Fibroblast of mammary gland (primary cell): ENCODE measurements at regions not wholly inside any gene's neighbourhood (a gene's known extent, or its start where the extent isn't known, plus 50 kb on each side); places are given as distances from the start of the nearest gene placed in this dataset.
A peak's percentile ranks its signal among the peaks of the same experiment; 100 is the strongest.

Experiments
- DNase-seq: peaks from one replicate; pipeline ENCODE4 v3.0.0-alpha.2; 2010; ENCODE audit warnings: low read depth
- H3K4me3 ChIP-seq: 2 replicates; pipeline ENCODE4 v1.5.1; 2011; ENCODE audit warnings: low read depth, mild to moderate bottlenecking, low read length, moderate library complexity; ENCODE audit not compliant: control insufficient read depth
- TF ChIP-seq, protein P1 (sequence below): conservative IDR thresholded peaks from 2 replicates; pipeline ENCODE4 v1.5.1; 2011; ENCODE audit warnings: low read depth, low read length, inconsistent platforms; ENCODE audit not compliant: control insufficient read depth, insufficient read depth

DNA sequence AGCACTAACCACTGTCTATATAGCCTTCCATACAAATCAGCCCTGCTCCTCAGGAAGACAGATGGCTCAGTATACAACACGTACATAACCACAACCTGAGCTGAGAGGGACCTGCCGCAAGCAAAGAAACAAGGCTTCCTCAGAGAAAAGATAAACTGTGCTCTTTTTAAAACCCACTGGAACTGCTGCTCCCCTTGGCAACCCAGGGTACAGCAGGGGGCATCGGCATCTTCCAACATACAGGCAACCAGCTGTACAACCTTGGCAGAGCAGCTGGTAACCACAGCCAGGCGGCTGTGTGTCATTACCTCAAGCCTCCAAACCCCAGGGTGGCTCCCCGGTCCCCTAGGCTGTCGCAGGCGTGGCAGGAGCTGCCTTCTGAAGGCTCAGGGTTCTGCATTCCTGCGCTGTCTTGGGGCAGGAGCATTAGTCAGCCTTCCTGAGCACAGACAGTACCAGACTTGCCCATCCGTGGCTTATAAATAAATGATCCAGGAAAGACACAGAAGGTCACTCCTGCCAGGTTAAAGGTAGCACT is 249.5 kb downstream of the ADGRG6 start:
- H3K4me3 ChIP-seq, result no peak overlapping the region
- TF ChIP-seq, protein P1, sequence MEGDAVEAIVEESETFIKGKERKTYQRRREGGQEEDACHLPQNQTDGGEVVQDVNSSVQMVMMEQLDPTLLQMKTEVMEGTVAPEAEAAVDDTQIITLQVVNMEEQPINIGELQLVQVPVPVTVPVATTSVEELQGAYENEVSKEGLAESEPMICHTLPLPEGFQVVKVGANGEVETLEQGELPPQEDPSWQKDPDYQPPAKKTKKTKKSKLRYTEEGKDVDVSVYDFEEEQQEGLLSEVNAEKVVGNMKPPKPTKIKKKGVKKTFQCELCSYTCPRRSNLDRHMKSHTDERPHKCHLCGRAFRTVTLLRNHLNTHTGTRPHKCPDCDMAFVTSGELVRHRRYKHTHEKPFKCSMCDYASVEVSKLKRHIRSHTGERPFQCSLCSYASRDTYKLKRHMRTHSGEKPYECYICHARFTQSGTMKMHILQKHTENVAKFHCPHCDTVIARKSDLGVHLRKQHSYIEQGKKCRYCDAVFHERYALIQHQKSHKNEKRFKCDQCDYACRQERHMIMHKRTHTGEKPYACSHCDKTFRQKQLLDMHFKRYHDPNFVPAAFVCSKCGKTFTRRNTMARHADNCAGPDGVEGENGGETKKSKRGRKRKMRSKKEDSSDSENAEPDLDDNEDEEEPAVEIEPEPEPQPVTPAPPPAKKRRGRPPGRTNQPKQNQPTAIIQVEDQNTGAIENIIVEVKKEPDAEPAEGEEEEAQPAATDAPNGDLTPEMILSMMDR, result no peak
- DNase-seq, result peak; percentile 7

DNA sequence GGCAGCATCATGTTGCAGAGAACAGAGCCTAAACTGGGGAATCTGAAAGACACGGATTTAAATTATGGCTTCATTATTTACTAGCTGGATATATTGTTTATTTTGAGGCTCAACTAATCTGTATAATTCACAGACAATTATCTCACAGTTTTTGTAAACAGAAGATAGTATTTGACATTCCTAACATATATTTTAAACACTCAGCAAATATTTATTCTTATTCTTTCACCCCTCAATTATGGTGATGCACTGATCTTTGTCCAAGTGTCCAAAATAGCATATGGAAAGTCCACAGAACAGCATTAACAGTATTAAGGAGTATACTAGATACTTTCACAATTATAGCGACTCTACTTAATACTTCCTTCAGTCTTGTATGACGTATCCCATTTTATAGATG is 257.0 kb downstream of the ADGRG6 start:
- TF ChIP-seq, protein P1, result no peak
- DNase-seq, result no peak
- no peak overlapping the region for H3K4me3 ChIP-seq

DNA sequence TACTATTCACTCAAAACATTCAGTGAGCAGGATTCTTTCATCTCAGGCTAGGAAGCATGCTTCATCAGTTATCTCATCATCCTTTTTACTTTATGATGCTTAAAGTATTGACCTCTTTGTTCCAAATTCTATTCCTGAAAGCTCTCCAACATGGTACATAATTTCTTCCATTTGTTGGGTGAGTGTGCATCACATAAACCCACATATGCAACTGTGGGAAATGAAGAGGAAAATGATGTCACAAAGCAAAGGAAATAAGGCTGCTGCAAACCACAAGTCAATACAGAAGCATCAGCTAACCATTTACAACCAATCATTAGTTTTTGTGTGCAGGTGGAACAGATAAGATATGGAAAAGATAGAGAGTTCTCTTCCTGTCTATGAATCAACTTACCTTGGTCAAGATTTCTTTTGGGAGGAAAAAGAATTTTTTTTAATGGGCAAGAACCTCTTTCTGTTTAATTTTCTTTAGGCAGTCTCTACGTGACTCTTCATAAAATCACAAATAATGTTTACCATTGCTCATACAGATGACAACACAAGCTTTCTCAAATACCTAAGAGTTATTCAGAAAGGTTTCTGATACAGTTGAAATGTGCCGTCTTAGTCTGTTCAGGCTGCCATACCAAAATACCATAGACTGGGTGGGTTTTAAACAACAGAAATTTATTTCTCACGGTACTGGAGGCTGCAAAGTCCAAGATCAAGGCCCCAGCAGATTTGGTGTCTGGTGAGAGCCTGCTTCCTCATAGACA is 259.9 kb downstream of the ADGRG6 start:
- TF ChIP-seq, protein P1, result no peak
- H3K4me3 ChIP-seq, result no peak overlapping the region
- no peak for DNase-seq

DNA sequence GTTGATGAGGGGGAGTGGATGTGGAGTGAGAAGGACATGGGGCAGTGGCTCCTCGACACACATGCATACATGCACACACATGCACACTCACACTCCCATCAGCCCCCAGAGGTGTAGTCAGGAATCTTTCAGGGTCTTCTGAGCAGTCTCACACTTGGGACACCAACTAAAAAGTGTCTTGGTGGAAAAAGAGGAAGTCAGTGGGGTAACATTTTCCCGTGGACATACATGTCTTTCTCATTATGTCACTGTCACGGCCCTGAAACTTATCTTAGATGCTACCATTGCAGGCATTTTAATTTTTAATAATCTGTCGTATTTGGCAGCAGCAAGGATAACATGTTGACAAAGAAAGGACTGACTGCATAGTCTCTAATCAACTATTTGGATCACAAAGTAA is 261.1 kb downstream of the ADGRG6 start:
- DNase-seq, result no peak
- H3K4me3 ChIP-seq, result no peak overlapping the region
- TF ChIP-seq, protein P1, result no peak

DNA sequence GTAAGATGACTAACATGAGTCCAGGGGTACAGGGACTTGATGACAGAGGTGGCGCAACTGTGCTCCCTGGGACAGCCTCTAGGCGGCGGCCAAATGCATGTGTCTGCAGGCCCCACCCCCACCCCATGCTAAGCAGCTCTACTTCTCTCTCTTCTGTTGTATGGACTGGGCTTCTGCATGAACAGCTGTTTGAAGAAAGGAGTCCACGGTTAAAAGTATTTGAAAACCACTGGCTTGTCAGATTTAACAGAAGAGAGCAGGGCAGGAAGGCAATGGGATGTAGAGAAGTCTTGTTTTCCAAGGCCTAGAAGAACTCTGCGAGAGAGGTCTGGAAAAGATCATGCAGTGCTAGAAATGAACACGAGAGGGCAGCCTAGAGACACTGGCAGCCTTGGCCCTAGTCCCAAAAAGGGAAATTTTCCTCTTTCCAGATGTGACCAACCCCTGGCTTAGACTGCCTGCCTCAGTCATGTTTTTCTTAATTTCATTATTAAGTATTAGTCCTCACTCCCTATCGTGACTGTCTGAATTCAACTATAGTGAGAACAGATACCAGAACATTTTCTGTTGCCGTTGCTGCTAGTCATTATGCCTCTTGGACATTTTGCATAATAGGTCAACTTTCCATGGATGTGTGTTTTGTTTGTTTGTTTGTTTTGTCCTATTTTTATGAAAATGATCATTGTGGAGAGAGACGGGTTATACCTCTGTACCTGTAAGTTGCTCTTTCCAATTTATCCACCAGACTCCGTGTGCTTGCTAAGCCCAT is 265.0 kb downstream of the ADGRG6 start:
- no peak overlapping the region for H3K4me3 ChIP-seq
- DNase-seq, result peak; percentile 74
- TF ChIP-seq, protein P1, result peak; percentile 98

DNA sequence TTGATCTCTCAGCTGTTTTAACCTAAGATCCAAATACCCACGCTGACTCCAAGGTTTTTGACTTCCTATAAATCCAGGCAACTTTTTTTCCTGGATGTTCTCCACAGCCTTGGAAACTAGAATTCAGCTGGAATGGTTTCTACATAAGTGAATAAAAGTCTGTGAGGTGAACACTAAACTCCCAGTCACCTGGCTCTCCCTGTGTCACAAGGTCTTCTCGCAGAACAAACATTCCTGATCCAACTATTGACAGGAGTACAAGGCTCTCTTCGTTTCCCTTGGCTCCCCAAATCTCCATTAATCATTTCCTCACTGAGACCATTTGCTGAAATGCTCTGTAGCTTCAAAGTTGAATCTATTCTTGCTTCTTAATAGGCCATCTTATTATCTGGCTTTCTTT is 265.7 kb downstream of the ADGRG6 start:
- no peak overlapping the region for H3K4me3 ChIP-seq
- no peak for DNase-seq
- TF ChIP-seq, protein P1, result no peak
